HepG2 (cell line): ENCODE measurements at regions not wholly inside any gene's neighbourhood (a gene's known extent, or its start where the extent isn't known, plus 50 kb on each side); places are given as distances from the start of the nearest gene placed in this dataset.

Source experiments
- ATAC-seq: fragments of 200-7000 bp; cut with Tn5 transposase; 3 replicates; pipeline ENCODE4 v1.9.1; 2020; ENCODE audit warnings: mild to moderate bottlenecking, moderate library complexity
- BruUV-seq: library from RNA; stranded (reverse); fragments of 400-500 nt; replicated peaks from 2 replicates; lab custom pipeline; 2021; lab: Mats Ljungman, UMichigan
- CTCF ChIA-PET: fragments of 300-600 bp; formaldehyde crosslinking; extraction: SDS; loops from one replicate; lab custom pipeline; 2021; ENCODE audit warnings: low total read pairs, inconsistent platforms, low intra/inter-chr PET ratio; lab: Yijun Ruan, JAX
- POLR2A ChIA-PET: fragments of 350-600 bp; sonication (Branson Sonifier 250); formaldehyde crosslinking; loops from one replicate; lab custom pipeline; 2020; ENCODE audit warnings: antibody characterized with exemption, inconsistent platforms; lab: Yijun Ruan, JAX
- DNase-seq: peaks from one replicate; pipeline ENCODE4 v3.0.0-alpha.2; 2015; ENCODE audit warnings: low spot score
- FAIRE-seq: peaks from 3 replicates; lab custom pipeline; 2011; peaks lifted over from hg19 to GRCh38; lab: Jason Lieb, UNC
- H2AFZ ChIP-seq: one replicate; pipeline ENCODE4 v1.6.1; 2011; ENCODE audit warnings: low read length, inconsistent platforms
- H3K27ac ChIP-seq: fragments of 300-600 bp; 3 replicates; pipeline ENCODE4 v1.8.0; 2011; ENCODE audit warnings: mixed run types, mild to moderate bottlenecking, mixed read lengths, low read length, inconsistent platforms; ENCODE audit not compliant: insufficient read depth; ENCODE audit errors: extremely low read length
- H3K27me3 ChIP-seq, 2 experiments: fragments of 200-600 bp in 1 of 2; 2 replicates in 1 of 2; 3 replicates in 1 of 2; pipeline versions ENCODE4 v1.6.0 to v1.8.0; 2011; ENCODE audit warnings: low read length in 2 of 2, mild to moderate bottlenecking in 2 of 2, moderate library complexity in 2 of 2, inconsistent platforms in 1 of 2; ENCODE audit not compliant: insufficient read depth in 2 of 2, control insufficient read depth in 1 of 2
- H3K36me3 ChIP-seq, 2 experiments: fragments of 200-600 bp in 1 of 2; replicated peaks in 1 of 2; 2 replicates in 1 of 2; 3 replicates in 1 of 2; pipeline versions ENCODE4 v1.5.1 to v1.8.0; 2011; ENCODE audit warnings: low read length in 2 of 2, inconsistent platforms in 1 of 2; ENCODE audit not compliant: insufficient read depth in 2 of 2, control insufficient read depth in 1 of 2
- H3K4me1 ChIP-seq: 2 replicates; pipeline ENCODE4 v1.5.1; 2012; ENCODE audit warnings: low read length, inconsistent platforms; ENCODE audit not compliant: insufficient read depth
- H3K4me2 ChIP-seq: 2 replicates; pipeline ENCODE4 v1.6.0; 2011; ENCODE audit warnings: low read depth, low read length, inconsistent platforms
- H3K4me3 ChIP-seq, 3 experiments: fragments of 200-600 bp in 1 of 3; sonication (generic), shearing (Covaris generic) in 1 of 3; replicated peaks in 1 of 3; 2 replicates each; pipeline ENCODE4 v1.5.1; 2011 to 2016; ENCODE audit warnings: low read length in 3 of 3, inconsistent platforms in 2 of 3, low read depth in 2 of 3, mild to moderate bottlenecking in 2 of 3, control low read depth in 1 of 3, mixed read lengths in 1 of 3; ENCODE audit not compliant: insufficient read depth in 1 of 3
- H3K79me2 ChIP-seq: one replicate; pipeline ENCODE4 v1.6.1; 2011; ENCODE audit warnings: low read length, inconsistent platforms; ENCODE audit not compliant: insufficient read depth
- H3K9ac ChIP-seq: 2 replicates; pipeline ENCODE4 v1.6.0; 2011; ENCODE audit warnings: mild to moderate bottlenecking, low read depth, low read length, inconsistent platforms; ENCODE audit not compliant: insufficient read depth
- H3K9me3 ChIP-seq: 2 replicates; pipeline ENCODE4 v1.5.1; 2012; ENCODE audit warnings: mild to moderate bottlenecking, low read length
- H4K20me1 ChIP-seq: 2 replicates; pipeline ENCODE4 v1.6.0; 2011; ENCODE audit warnings: inconsistent platforms, mild to moderate bottlenecking, low read length, moderate library complexity; ENCODE audit not compliant: insufficient read depth
- ATF7 ChIP-seq, 2 experiments: fragments of 450-650 bp in 1 of 2; sonication (generic) in 1 of 2; formaldehyde crosslinking in 1 of 2; IDR thresholded peaks; 2 replicates each; pipeline versions ENCODE4 v1.4.0 to v1.6.1; 2016 to 2020; ENCODE audit warnings: antibody characterized with exemption in 1 of 2, mild to moderate bottlenecking in 1 of 2, missing genetic modification reagents in 1 of 2
- GFI1 ChIP-seq: sonication (generic); formaldehyde crosslinking; IDR thresholded peaks from 2 replicates; pipeline ENCODE4 v1.5.0; 2020; ENCODE audit warnings: missing genetic modification reagents, mild to moderate bottlenecking, borderline replicate concordance
- KAT8 ChIP-seq: IDR thresholded peaks from 2 replicates; pipeline ENCODE4 v1.6.1; 2016; ENCODE audit warnings: missing genetic modification reagents, missing compliant biosample characterization
- NR3C1 ChIP-seq: sonication (generic); formaldehyde crosslinking; IDR thresholded peaks from 2 replicates; pipeline ENCODE4 v1.4.0; 2020; ENCODE audit warnings: missing genetic modification reagents
- ONECUT2 ChIP-seq: sonication (generic); formaldehyde crosslinking; IDR thresholded peaks from 2 replicates; pipeline ENCODE4 v1.4.0; 2020; ENCODE audit warnings: missing genetic modification reagents
- PRPF4 ChIP-seq: fragments of 200-400 bp; formaldehyde crosslinking; IDR thresholded peaks from 2 replicates; pipeline ENCODE4 v1.6.1; 2016; ENCODE audit warnings: low read length, low read depth; ENCODE audit not compliant: poor library complexity, severe bottlenecking
- SMAD9 ChIP-seq: sonication (generic); formaldehyde crosslinking; IDR thresholded peaks from 2 replicates; pipeline ENCODE4 v1.5.1; 2020; ENCODE audit warnings: mild to moderate bottlenecking, missing genetic modification reagents
- SOX13 ChIP-seq, 3 experiments: fragments of 450-650 bp in 1 of 3; sonication (generic) in 1 of 3; formaldehyde crosslinking in 1 of 3; IDR thresholded peaks in 2 of 3; conservative IDR thresholded peaks in 1 of 3; 2 replicates each; pipeline versions ENCODE4 v1.5.0 to v1.6.1; 2016 to 2020; ENCODE audit warnings: antibody characterized with exemption in 1 of 3, mild to moderate bottlenecking in 1 of 3, missing compliant biosample characterization in 1 of 3, missing genetic modification reagents in 1 of 3, moderate library complexity in 1 of 3
- SOX6 ChIP-seq, 2 experiments: fragments of 450-650 bp in 1 of 2; sonication (generic) in 1 of 2; formaldehyde crosslinking in 1 of 2; IDR thresholded peaks; 2 replicates each; pipeline versions ENCODE4 v1.4.0 to v1.6.1; 2017 to 2020; ENCODE audit warnings: antibody characterized with exemption in 1 of 2, mild to moderate bottlenecking in 1 of 2, missing genetic modification reagents in 1 of 2
- TFAP4 ChIP-seq: sonication (generic); IDR thresholded peaks from 2 replicates; pipeline ENCODE4 v1.6.1; 2016; ENCODE audit warnings: low read depth, borderline replicate concordance
- ZNF205 ChIP-seq: IDR thresholded peaks from 2 replicates; pipeline ENCODE4 v1.6.1; 2018; ENCODE audit warnings: missing biosample characterization, missing genetic modification reagents
- ZNF713 ChIP-seq: sonication (generic); formaldehyde crosslinking; IDR thresholded peaks from 2 replicates; pipeline ENCODE4 v1.4.0; 2020; ENCODE audit warnings: mild to moderate bottlenecking, missing genetic modification reagents
- ZNF749 ChIP-seq: sonication (generic); formaldehyde crosslinking; IDR thresholded peaks from 2 replicates; pipeline ENCODE4 v1.8.0; 2022; ENCODE audit warnings: mild to moderate bottlenecking, missing genetic modification reagents, moderate library complexity, borderline replicate concordance
- ZNF850 ChIP-seq: sonication (generic); formaldehyde crosslinking; conservative IDR thresholded peaks from 2 replicates; pipeline ENCODE4 v1.9.0; 2021; ENCODE audit warnings: mild to moderate bottlenecking, missing genetic modification reagents
- WGBS: methylation state at CpG from one replicate; pipeline ENCODE4 v1.1.6; 2017; ENCODE audit warnings: low lambda C conversion rate; 5-methylcytosine and 5-hydroxymethylcytosine counted together
- in situ Hi-C: cut with HindIII; loops from 2 replicates; pipeline ENCODE4 v1.10.0; 2017; ENCODE audit warnings: low pct_unique_long_range_greater_than_20kb; ENCODE audit not compliant: extremely low pct_ligation_motif_present
- intact Hi-C: fragments of 100-400 bp; cut with micrococcal nuclease; formaldehyde crosslinking; loops from one replicate; pipeline ENCODE4 v1.10.0; 2022; ENCODE audit not compliant: unreplicated experiment

- Histone ChIP-seq H3K4me1 (no peaks in the 10 kb centered on the region), H3K27me3 (no peaks in the 10 kb centered on the region; a peak in 1 of 5 replicates), H3K27ac (no peak overlapping the region), H3K9ac (no peak overlapping the region), H3K4me3 (no peak overlapping the region), H3K79me2 (no peaks in the 10 kb centered on the region), H4K20me1 (no peaks in the 10 kb centered on the region), H3K9me3 (no peaks in the 10 kb centered on the region), H3K4me2 (no peak overlapping the region), H2AFZ (no peak overlapping the region), H3K36me3 (no peaks in the 10 kb centered on the region)
- BruUV-seq: no TSS peak
- intact Hi-C loops (no loop called here), in situ Hi-C loops (no loop called here)
- FAIRE-seq (no peak), ATAC-seq (no peak), DNase-seq (no peak)
- POLR2A ChIA-PET: no interaction called here
- TF ChIP-seq PRPF4 (no peak), NR3C1 (CRISPR knock-in tag) (no peak), ATF7 (IDR thresholded peaks at IDR 0.05) (no peak), ATF7 (CRISPR knock-in tag; IDR thresholded peaks at IDR 0.05) (no peak), ZNF205 (no peak), ZNF713 (CRISPR knock-in tag) (no peak), SMAD9 (CRISPR knock-in tag) (no peak), KAT8 (CRISPR knock-in tag) (no peak), ZNF850 (CRISPR knock-in tag) (no peak)
- CTCF ChIA-PET: no interaction called here
Observed at GRCh38 chr18:27662537-27662936, 477.4 kb upstream of the CHST9 start.

- TF ChIP-seq TFAP4 (peak; percentile 38; the same call in 1 of the 2 replicates), SOX13 (IDR thresholded peaks at IDR 0.05) (no peak), SOX13 (CRISPR knock-in tag; conservative IDR thresholded peaks at IDR 0.05 in 1 of 2, IDR thresholded peaks at IDR 0.05 in 1 of 2) (0 out of 4 replicates have a peak, but pooled peaks of 1 of the 2 experiments have one; percentile 20), ONECUT2 (CRISPR knock-in tag) (peak; percentile 68; the same call in 1 of the 2 replicates), ZNF749 (CRISPR knock-in tag) (no peak), SOX6 (IDR thresholded peaks at IDR 0.05) (no peak), SOX6 (CRISPR knock-in tag; IDR thresholded peaks at IDR 0.05) (0 out of 2 replicates have a peak, but pooled peaks have one; percentile 19), GFI1 (CRISPR knock-in tag) (peak; percentile 71)
- TF ChIP-seq, all 625 proteins: peak for 5
- Histone ChIP-seq H3K36me3 (no peaks in the 10 kb centered on the region), H3K4me1 (no peaks in the 10 kb centered on the region), H3K4me3 (no peak overlapping the region), H3K9me3 (no peaks in the 10 kb centered on the region), H3K27me3 (no peaks in the 10 kb centered on the region; a peak in 1 of 5 replicates), H3K79me2 (no peaks in the 10 kb centered on the region), H4K20me1 (no peaks in the 10 kb centered on the region), H3K27ac (no peak overlapping the region), H3K9ac (no peak overlapping the region), H3K4me2 (no peak overlapping the region), H2AFZ (no peak overlapping the region)
- no peak for FAIRE-seq
- ChIA-PET POLR2A (no interaction called here), CTCF (no interaction called here)
- in situ Hi-C loops: no loop called here
- intact Hi-C loops: no loop called here
- ATAC-seq: no peak
- no peak for DNase-seq
- WGBS: 9% methylated on average over 8 of the region's 8 CpGs
- no TSS peak for BruUV-seq
Observed at GRCh38 chr18:27661320-27662018, 476.4 kb upstream of the CHST9 start.
